HG03064 (cell line): ENCODE measurements at regions not wholly inside any gene's neighbourhood (a gene's known extent, or its start where the extent isn't known, plus 50 kb on each side); places are given as distances from the start of the nearest gene placed in this dataset.
A peak's percentile ranks its signal among the peaks of the same experiment; 100 is the strongest.
"Not testable (repeated sequence)": the region's sequence is repeated elsewhere in the genome, so short reads cannot be mapped to it uniquely, and the experiment has no call there.

ENCODE experiments used
- ATAC-seq: cut with Tn5 transposase; IDR thresholded peaks from one replicate; pipeline ENCODE4 v1.9.1; 2021; ENCODE audit warnings: low read depth; ENCODE audit not compliant: unreplicated experiment

GRCh38 chr2:205867371-205867770 lies 185.1 kb downstream of the NRP2 start:
- no peak for ATAC-seq

- ATAC-seq, result no peak
These were observed 183.7 kb downstream of the NRP2 start for GRCh38 chr2:205865905-205866441.

- ATAC-seq, result no peak
These were observed 182.8 kb downstream of the NRP2 start for GRCh38 chr2:205865056-205865455.

DNA sequence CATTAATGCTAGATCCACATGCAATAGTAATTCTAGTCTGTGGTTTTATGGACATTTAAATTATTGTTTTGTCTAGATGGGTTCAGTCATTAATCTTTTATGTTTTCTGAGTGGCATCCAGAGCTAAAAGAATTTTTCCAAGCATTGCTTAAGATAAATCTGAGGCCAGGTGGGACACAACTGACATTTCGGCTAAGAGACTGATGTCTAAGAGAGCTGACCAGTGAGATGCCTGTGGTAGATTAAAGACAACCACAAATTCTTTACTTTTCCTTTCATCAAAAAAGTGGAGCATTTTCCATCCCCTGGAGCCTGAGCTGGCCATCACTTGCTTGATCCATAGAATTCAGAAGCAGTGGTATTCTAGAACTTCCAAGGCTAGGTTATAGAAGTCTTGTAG lies 182.2 kb downstream of the NRP2 start:
- no peak for ATAC-seq

GRCh38 chr2:205862761-205863160 lies 180.5 kb downstream of the NRP2 start:
- ATAC-seq, result not testable (repeated sequence)

DNA sequence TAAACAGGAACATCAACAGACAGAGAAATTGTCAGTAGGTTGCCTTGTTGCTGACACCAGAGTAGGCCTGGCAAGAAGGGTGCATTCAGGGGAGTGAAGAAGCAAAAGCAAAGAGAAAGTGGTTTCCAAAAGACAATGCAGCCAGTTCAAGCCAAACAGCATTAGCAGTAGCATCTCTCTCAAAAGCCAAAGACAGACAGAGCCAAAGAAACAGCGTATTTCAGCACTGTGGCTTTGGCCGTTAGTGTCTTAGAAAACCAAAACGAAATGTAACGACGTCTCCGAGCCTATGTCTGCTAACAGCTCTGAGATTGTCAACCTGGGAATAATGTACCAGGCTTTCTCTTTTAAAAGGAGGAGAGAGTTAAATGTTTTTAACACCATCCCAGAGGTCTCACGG lies 178.6 kb downstream of the NRP2 start:
- no peak for ATAC-seq

- no peak for ATAC-seq
These were observed 177.9 kb downstream of the NRP2 start for GRCh38 chr2:205860181-205860580.

DNA sequence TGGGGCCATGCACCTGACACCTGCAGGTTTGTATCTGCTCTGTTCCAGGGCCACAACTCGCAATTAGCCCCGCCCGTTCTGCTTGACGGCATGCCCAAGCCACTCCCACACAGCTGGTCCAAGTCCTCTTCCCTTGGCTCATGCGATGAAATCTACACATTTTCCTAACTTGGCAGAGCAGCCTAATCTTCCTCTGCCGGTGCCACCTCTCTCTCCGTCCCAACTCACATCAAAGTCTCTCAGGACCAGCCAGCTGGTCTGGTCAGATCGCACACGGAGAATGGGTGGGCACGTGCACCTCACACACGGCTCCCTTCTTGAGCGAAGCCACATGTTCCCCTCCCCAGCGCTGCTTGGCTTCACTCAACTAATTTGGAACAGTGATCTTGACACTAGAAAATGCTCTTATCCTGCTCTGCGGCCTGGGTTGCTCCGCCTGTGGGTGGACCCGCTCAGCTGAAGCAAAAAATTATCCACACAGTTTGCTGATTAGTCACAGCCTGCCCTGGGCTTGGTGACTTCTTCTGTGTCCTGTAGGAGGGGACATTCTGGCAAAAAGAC lies 176.7 kb downstream of the NRP2 start:
- ATAC-seq, result no peak

DNA sequence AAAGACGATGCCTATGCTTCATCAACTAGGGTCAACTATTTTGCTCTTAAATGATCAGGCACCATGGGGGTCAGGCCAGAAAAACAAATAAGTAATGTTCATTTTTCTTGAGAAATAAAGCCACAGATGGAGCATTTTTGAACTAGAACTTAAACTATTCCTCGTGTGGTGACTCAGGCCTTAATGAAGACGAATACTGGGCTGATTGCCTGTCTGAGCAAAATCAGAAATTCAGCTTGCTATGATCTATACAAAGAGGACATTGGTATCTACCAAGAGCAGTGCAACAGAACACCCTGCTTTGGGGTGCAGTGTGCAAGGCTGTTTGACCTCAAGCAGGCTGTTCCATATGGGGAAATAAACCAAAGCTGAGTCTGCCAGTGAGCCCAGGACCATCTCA lies 176.0 kb downstream of the NRP2 start:
- ATAC-seq, result no peak

DNA sequence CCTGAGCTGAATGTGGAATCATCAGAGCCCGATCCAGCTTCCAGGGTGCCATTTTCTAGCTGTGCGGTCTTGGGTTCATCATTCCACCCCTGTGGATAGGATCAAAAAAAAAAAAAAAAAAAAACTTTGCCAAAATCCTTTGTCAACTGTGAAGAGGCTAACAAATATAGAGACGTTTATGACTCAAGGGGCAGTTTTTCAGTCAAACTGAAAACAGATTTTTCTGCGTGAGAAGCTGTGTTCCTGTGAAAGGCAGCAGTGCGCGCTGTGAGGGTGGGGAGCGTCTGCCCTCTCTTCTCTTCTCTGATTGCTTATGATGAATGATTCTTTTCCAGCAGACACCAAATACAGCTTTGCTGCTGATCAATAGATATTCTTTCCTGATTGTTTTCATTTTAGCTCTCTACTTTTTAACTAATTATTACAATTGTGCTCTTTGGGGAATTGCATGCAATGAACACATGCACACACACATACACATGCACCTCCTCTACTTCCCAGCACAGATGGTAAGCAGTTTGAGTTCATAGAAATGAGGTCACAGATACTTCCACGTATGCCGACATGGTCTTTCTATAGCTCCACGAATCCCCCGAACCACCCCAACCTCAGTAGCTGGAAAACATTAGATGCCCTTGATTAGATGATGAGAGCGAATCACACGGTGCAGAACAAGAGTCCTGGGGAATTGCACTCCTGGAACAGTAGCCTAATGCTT lies 175.4 kb downstream of the NRP2 start:
- peak; percentile 62 for ATAC-seq

DNA sequence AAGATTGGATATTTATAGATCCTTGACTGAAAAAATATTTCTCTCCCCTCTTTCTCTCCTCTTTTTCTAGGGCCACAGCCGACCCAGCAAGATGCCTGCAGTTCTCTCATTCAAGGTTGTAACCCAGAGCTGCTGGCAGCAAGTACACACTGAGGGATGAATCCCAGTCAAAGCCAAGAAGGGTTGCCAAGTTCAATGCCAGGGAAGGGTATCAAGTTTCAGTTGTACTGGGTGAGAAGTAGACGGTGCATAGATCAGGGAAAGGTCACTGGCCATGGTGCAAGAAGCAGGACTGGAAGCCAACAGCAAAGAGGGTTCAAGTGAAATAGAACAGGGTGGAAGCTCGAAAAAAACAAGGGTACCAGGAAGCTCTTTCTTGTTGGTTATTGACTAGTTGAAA lies 170.2 kb downstream of the NRP2 start:
- no peak for ATAC-seq

- ATAC-seq, result no peak
These were observed 168.3 kb downstream of the NRP2 start for GRCh38 chr2:205850611-205851010.

DNA sequence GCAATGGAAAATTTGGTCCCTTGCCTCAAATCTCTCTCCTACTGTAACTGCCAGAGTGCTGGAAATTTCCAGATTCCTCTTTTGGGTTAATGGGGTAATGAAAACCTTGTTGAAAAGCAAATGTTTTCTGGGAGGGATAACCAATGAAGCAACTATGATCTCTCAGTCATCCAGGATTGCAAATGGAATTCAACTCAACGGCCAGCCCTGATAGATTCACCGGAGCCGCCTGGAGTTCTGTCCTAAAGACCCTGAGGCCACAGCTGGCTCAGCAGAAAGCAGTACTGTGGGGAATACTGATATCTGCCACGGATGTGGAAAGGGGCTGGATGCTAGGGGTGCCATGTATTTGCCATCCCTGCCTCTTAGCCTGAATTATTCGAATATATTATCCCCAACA lies 167.8 kb downstream of the NRP2 start:
- ATAC-seq, result no peak

DNA sequence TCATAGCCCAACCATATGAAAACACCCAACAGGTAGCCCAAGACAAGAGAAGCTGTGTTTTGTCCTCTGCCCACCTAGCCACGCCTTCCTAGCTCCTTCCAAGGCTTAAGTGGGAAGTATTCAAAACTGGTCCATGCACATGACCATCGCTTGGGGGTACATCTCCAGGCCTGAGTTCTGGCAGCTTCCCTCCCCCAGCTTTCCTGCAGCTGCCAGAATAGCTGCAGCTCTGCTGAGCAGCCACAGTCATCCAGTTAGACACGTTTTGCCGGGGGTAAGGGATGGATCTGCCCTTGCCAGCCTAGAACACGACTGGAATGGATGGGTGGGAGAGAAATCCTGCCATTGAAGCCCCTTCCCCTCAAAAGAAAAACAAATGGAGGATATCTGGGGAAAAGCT lies 166.8 kb downstream of the NRP2 start:
- no peak for ATAC-seq

- ATAC-seq, result no peak
These were observed 166.3 kb downstream of the NRP2 start for GRCh38 chr2:205848601-205849000.
